ENCODE measurements at regions not wholly inside any gene's neighbourhood (a gene's known extent, or its start where the extent isn't known, plus 50 kb on each side); places are given as distances from the start of the nearest gene placed in this dataset.

GRCh38 chrX:46398874-46399273 is 146.3 kb downstream of the ZNF674 start:
- TF ChIP-seq EZH2 (IDR thresholded peaks at IDR 0.05; ENCODE audit: borderline replicate concordance, low read depth, low read length, severe bottlenecking) (no peak), CTCF (IDR thresholded peaks at IDR 0.05; ENCODE audit: extremely low read depth in 1 of 2, insufficient read depth in 1 of 2, low read depth in 1 of 2, low read length in 2 of 2) (no peak), POLR2A (IDR thresholded peaks at IDR 0.05; ENCODE audit: low read depth, low read length) (no peak), MAX (IDR thresholded peaks at IDR 0.05; ENCODE audit: insufficient read depth, insufficient read length) (no peak), FOS (IDR thresholded peaks at IDR 0.05; ENCODE audit: borderline replicate concordance, insufficient read depth, low read length) (no peak), POLR2AphosphoS5 (IDR thresholded peaks at IDR 0.05; ENCODE audit: insufficient read depth, low read depth, low read length) (no peak), MYC (IDR thresholded peaks at IDR 0.05; ENCODE audit: low read depth, low read length) (no peak), JUN (IDR thresholded peaks at IDR 0.05; ENCODE audit: borderline replicate concordance, insufficient read depth, insufficient read length, low read depth) (no peak), GATA2 (IDR thresholded peaks at IDR 0.05; ENCODE audit: insufficient read depth, insufficient read length, low read depth, low read length) (no peak)
